PC-3 (cell line): ENCODE measurements at regions not wholly inside any gene's neighbourhood (a gene's known extent, or its start where the extent isn't known, plus 50 kb on each side); places are given as distances from the start of the nearest gene placed in this dataset.

Experiments used
- CTCF ChIP-seq: fragments of 300-600 bp; sonication (generic); conservative IDR thresholded peaks from 2 replicates; pipeline ENCODE4 v1.5.1; 2017; ENCODE audit warnings: antibody characterized with exemption, low read depth, mild to moderate bottlenecking, low read length
- EZH2 ChIP-seq: fragments of 300-600 bp; sonication (generic); IDR thresholded peaks from one replicate; pipeline ENCODE4 v1.6.1; 2017; ENCODE audit warnings: antibody characterized with exemption, mild to moderate bottlenecking, low read length; ENCODE audit not compliant: unreplicated experiment

- TF ChIP-seq EZH2: no peak
- no peak for TF ChIP-seq CTCF
Measured at GRCh38 chrX:6759655-6760375, 224.9 kb upstream of the VCX3A start.
